ENCODE measurements at regions not wholly inside any gene's neighbourhood (a gene's known extent, or its start where the extent isn't known, plus 50 kb on each side); places are given as distances from the start of the nearest gene placed in this dataset.

- ChIA-PET CTCF (ENCODE audit: low intra/inter-chr PET ratio, low total read pairs) (no interaction called here), POLR2A (no interaction called here)
- no peak for ATAC-seq
- H4K20me1 ChIP-seq (ENCODE audit: insufficient read depth, low read length) = no peaks in the 10 kb centered on the region
- TF ChIP-seq ZNF768 (CRISPR knock-in tag; IDR thresholded peaks at IDR 0.05) = no peak
- 71% methylated on average over 5 of the region's 5 CpGs for WGBS (ENCODE audit: low lambda C conversion rate)
- no peak overlapping the region for H3K4me2 ChIP-seq (ENCODE audit: low read depth, low read length)
- no TSS peak for BruUV-seq (replicated peaks)
- no peak overlapping the region for H2AFZ ChIP-seq (ENCODE audit: low read length)
- H3K36me3 ChIP-seq (replicated peaks in 1 of 2; ENCODE audit: control insufficient read depth in 1 of 2, insufficient read depth in 2 of 2, low read length in 2 of 2) = no peaks in the 10 kb centered on the region
- H3K9ac ChIP-seq (ENCODE audit: insufficient read depth, low read depth, low read length) = no peak overlapping the region
- DNase-seq (ENCODE audit: low spot score) = no peak
- FAIRE-seq = no peak
- peaks cover 5% of the 10 kb centered on the region; the same call in 1 of the 2 replicates for H3K4me1 ChIP-seq (ENCODE audit: insufficient read depth, low read length)
- no peak overlapping the region for H3K4me3 ChIP-seq (replicated peaks in 1 of 3; ENCODE audit: insufficient read depth in 1 of 3, low read depth in 2 of 3, low read length in 3 of 3)
- intact Hi-C loops (cut with micrococcal nuclease; ENCODE audit: unreplicated experiment) = no loop called here
- H3K79me2 ChIP-seq (ENCODE audit: insufficient read depth, low read length) = no peaks in the 10 kb centered on the region
- no peak overlapping the region for H3K27ac ChIP-seq (ENCODE audit: extremely low read length, insufficient read depth, low read length)
- in situ Hi-C loops (cut with HindIII; ENCODE audit: extremely low pct_ligation_motif_present, low pct_unique_long_range_greater_than_20kb) = no loop called here
- H3K9me3 ChIP-seq (ENCODE audit: low read length) = no peaks in the 10 kb centered on the region
- H3K27me3 ChIP-seq (ENCODE audit: control insufficient read depth in 1 of 2, insufficient read depth in 2 of 2, low read length in 2 of 2) = peaks cover 0 to 2% of the 10 kb centered on the region in 2 experiments; a peak in 1 of 5 replicates
Measured at GRCh38 chr2:226357816-226358215, 441.8 kb downstream of the IRS1 start.

DNA sequence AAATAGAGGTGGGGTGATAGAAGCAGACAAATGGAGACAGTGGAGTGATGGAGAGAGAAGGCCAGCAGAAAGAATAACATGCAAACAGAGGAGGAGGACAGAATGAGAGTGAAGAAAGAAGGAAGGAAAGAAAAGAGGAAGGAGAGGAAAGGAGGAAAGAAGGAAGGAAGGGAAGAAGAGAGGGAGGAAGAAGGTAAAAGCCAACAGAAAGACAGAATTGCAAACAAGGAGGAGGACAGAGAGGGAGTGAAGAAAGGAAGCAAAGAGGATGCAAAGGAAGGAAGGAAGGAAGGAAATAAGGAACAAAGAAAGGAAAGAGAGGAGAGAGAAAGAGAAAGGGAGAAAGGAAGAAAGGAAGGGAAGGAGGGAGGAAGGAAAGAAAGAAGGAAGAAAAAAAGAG lies 444.0 kb downstream of the IRS1 start:
- Histone ChIP-seq H3K27me3 (ENCODE audit: control insufficient read depth in 1 of 2, insufficient read depth in 2 of 2, low read length in 2 of 2) (peaks cover 2 to 3% of the 10 kb centered on the region in 2 experiments; a peak in 2 of 5 replicates), H2AFZ (ENCODE audit: low read length) (no peak overlapping the region), H3K27ac (ENCODE audit: extremely low read length, insufficient read depth, low read length) (no peak overlapping the region), H3K36me3 (replicated peaks in 1 of 2; ENCODE audit: control insufficient read depth in 1 of 2, insufficient read depth in 2 of 2, low read length in 2 of 2) (no peaks in the 10 kb centered on the region), H3K79me2 (ENCODE audit: insufficient read depth, low read length) (no peaks in the 10 kb centered on the region), H3K4me3 (replicated peaks in 1 of 3; ENCODE audit: insufficient read depth in 1 of 3, low read depth in 2 of 3, low read length in 3 of 3) (no peak overlapping the region), H3K9me3 (ENCODE audit: low read length) (no peaks in the 10 kb centered on the region), H3K9ac (ENCODE audit: insufficient read depth, low read depth, low read length) (no peak overlapping the region), H4K20me1 (ENCODE audit: insufficient read depth, low read length) (no peaks in the 10 kb centered on the region), H3K4me2 (ENCODE audit: low read depth, low read length) (no peak overlapping the region), H3K4me1 (ENCODE audit: insufficient read depth, low read length) (peaks cover 1% of the 10 kb centered on the region; the same call in 1 of the 2 replicates)
- DNase-seq (ENCODE audit: low spot score) (no peak), ATAC-seq (no peak), FAIRE-seq (no peak)
- intact Hi-C loops (cut with micrococcal nuclease; ENCODE audit: unreplicated experiment) (no loop called here), in situ Hi-C loops (cut with HindIII; ENCODE audit: extremely low pct_ligation_motif_present, low pct_unique_long_range_greater_than_20kb) (no loop called here)
- POLR2A ChIA-PET = interaction anchor here (1.5 kb wide), 1 partner anchor 445 kb away, joined by 4 read pairs; no protein-coding TSS in a partner anchor
- CTCF ChIA-PET (ENCODE audit: low intra/inter-chr PET ratio, low total read pairs) = no interaction called here
- BruUV-seq (replicated peaks) = no TSS peak
- peak; percentile 54; the same call in 1 of the 2 replicates for TF ChIP-seq FOXP1 (IDR thresholded peaks at IDR 0.05)
- no peak for TF ChIP-seq FOXP1 (CRISPR knock-in tag; IDR thresholded peaks at IDR 0.05)
- no peak for TF ChIP-seq CCDC6 (CRISPR knock-in tag; IDR thresholded peaks at IDR 0.05)
- no peak for TF ChIP-seq CBX2 (IDR thresholded peaks at IDR 0.05; ENCODE audit: low read depth, low read length)
- TF ChIP-seq CBX2 (CRISPR knock-in tag; IDR thresholded peaks at IDR 0.05; ENCODE audit: low read depth) = no peak
- 0 out of 2 replicates have a peak, but pooled peaks have one; percentile 68 for TF ChIP-seq TRIM22 (IDR thresholded peaks at IDR 0.05)
- TF ChIP-seq SOX6 (IDR thresholded peaks at IDR 0.05) = 0 out of 2 replicates have a peak, but pooled peaks have one; percentile 30
- TF ChIP-seq SOX6 (CRISPR knock-in tag; IDR thresholded peaks at IDR 0.05) = no peak
- peak; percentile 81; the same call in 1 of the 2 replicates for TF ChIP-seq IKZF1 (IDR thresholded peaks at IDR 0.05)
- TF ChIP-seq ZNF224 (CRISPR knock-in tag; IDR thresholded peaks at IDR 0.05) = no peak
- no peak for TF ChIP-seq FOXK2 (IDR thresholded peaks at IDR 0.05)
- TF ChIP-seq FOXA1 (IDR thresholded peaks at IDR 0.05) = 0 out of 2 replicates have a peak, but pooled peaks have one; percentile 21
- TF ChIP-seq FOXA1 (CRISPR knock-in tag; IDR thresholded peaks at IDR 0.05) = no peak
